CD4-positive, alpha-beta T cell treated with Interleukin-21 for 1 hour (primary cell): ENCODE measurements at regions not wholly inside any gene's neighbourhood (a gene's known extent, or its start where the extent isn't known, plus 50 kb on each side); places are given as distances from the start of the nearest gene placed in this dataset.

Experiments
- DNase-seq: peaks from one replicate; pipeline ENCODE4 v3.0.0-alpha.2; 2020

DNA sequence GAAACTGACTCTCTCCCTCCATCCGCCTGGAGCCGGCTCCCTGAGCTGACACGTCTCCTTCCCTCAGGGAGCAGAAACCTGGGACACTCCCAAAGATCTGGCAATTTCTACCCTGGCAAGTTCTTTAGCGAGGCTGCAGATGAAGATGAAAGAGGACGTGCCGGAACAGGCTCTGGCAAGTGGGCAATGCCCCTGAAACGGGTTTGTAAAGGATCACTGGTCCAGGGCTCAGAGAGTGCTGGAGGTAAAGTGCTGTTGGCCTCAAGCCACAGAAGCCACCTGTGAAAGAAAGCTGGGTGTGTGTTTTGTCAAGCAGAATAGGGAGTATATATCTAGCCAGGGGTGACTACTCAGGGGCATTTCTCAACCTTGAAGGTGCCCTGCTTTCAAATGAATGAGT, 131.4 kb upstream of the ATP6AP2 start:
- DNase-seq = no peak

DNA sequence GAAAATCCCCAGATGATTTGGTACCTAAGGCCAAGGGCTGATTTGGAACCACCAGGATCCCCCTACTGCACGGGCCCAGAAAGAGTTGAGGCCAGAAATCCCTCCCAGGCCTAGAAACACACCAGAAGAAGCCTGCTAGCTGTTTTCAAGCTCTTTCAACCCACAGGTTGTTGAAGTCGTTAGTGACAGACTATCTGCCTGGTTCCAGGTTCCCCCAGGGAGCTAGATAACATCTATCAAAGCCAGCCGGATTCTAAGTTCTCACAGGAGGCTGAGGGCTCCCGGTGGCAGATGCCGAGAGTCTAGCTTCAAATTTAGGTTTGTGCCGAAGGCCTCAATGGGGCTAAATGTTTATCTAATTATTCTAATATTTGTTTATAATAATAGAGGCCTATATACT, 132.0 kb upstream of the ATP6AP2 start:
- no peak for DNase-seq

DNA sequence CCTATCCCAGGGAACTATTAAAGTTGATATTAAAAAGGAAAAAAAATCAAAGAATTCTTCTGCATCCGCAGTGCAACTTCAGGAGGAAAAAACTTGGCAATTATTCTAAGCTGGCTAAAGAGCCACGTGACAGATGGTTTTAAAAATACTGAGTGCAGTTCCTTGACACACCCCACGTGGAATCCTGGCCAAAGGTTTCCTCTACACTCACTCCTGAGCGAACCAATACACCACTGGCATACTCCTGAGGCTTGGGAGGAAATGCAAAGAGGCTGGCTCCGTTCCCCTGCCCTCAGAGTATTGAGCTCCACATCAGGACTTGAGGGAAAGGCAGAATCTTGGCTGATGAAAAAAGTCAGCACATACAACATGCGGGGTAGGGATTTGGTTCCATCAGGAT, 133.8 kb upstream of the ATP6AP2 start:
- DNase-seq = no peak

DNA sequence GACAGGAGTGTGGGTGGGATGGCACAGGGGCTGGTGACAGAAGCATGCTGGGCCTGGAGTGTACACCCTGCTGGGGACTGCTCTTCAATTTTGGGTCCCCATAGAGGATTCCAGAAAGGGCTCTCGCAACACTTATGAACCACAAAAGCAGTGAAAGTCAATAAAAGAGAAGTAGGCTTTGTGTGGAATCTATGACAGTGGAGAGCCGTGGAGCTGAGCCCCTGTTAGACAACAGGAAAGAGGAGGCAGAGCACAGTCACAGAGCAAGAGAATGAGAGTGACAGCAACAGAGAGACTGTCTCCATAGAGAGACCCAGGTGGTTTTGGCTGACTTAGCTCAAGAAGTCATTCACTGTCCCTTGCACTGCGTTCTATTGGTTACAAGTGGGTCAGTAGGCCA, 135.1 kb upstream of the ATP6AP2 start:
- DNase-seq = no peak

DNA sequence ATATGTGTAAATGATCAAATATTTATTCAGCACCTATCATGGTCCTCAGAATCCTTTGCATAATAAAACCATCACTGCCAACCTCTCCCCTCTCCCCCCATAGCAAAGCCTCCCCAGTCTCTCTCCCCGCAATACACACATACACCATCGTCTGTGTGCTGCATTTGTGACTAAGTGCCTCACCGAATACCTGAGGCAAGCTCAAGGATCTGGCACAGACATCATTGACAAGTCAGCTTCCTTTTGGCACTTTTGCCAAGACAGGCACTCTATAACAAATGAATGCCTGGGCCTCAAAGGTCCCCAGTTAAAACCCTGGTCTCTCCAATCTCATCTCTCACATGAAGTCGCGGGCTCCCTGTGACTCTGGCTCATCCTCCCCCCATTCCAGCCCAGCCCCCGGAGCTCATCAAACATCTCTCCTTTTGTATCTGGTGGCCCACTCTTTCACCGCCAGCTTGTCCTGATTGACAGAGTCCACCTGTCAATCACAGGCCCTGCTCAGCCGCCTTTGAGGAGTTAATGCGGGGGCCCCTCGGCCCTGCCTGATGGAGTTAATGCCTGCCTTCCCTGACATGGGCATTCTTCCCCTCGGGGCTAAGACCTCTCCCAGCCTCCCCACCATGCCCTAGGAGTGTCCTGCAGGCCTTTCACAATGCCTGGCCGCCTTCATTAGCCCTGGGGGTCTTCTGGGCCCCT, 135.8 kb upstream of the ATP6AP2 start:
- DNase-seq = no peak

DNA sequence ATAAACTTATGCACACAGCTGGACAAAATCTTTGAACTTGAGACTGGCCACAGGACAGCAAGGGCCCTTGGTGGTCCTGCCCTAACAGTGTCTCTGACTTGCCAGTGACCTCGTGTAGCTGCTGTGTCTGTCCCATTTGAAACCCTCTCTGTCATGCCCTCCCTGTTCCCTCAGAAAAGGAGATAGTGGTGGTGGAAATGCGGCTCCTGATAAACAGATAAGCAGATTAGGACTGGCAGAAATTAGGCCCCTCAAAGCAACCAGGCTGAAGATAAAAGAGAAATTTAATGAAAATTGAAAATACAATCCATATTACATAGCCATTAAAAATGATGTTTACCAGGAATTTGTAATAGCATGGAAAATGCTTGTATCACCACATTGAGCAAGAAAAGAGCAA, 136.6 kb upstream of the ATP6AP2 start:
- DNase-seq = no peak

DNA sequence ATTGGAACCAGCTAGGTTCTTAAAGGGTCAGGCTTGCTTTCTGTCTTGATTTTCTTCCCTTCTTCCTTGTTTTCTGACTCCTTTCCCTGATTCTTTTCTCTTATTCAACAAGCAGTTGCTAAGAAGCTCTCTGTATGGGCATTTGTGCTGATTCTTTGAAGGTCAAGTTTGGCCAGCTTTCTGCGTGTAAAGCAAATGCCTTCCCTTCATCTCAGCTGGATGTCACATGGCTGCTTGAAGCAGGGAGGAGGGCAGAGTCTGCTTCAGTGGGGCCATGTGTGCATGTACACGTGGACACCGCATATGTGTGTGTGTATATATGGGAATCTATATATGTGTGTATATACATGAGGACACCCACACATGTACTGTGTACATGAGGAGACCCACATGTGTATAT, 139.9 kb upstream of the ATP6AP2 start:
- DNase-seq = no peak

DNA sequence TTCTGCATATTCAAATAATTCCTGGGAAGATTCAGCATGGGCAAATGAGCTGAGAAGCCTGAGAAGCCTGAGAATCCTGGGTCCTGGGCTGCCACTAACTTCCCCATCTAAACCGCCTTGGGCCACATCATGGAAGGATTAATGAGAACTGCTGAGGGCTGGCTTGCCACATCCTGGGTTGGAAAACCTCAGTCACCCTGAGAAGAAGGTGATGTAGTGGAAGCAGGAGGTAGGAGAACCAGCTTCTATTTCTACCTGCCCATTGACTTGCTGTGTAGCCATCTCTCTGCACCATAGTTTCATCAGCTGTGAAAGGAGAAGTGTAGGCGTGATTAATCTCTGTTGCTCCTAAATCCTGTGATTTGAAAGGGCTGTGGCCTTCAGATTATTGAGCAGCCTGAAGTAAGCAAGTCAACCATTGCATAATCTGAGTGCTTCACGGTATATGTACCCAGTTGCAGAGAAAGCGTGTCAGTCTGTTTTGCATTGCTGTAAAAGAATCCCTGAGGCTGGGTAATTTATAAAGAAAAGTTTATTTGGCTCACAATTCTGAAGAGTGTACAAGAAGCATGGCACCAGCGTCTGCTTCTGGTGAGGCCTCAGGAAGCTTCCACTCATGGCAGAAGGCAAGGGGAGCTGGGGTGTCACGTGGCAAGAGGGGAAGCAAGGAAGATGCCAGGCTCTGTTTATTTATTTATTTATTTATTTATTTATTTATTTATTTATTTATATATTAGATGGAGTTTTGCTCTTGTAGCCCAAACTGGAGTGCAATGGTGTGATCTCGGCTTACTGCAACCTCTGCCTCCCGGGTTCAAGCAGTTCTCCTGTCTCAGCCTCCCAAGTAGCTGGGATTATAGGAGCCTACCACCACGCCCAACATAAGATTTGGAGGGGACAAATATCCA, 140.9 kb upstream of the ATP6AP2 start:
- no peak for DNase-seq

DNA sequence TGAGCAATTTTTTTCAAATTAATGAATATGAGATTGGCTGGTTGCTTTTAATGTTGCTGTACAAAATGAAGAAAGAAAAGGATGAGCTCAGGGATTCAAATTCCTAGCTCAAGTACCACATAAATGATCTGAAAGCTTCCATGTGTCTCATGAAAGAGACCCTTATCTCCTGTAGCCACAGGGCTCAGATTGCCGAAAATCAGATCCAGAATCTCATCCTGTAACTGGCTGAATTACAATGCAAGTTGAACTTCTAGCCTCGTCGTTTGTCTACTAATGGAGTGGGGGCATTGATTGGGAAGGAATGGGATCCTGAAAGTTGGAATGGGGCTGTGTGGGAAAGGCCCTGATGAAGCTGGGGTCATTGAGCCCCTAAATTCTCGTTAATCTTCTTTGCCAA, 143.4 kb upstream of the ATP6AP2 start:
- no peak for DNase-seq

DNA sequence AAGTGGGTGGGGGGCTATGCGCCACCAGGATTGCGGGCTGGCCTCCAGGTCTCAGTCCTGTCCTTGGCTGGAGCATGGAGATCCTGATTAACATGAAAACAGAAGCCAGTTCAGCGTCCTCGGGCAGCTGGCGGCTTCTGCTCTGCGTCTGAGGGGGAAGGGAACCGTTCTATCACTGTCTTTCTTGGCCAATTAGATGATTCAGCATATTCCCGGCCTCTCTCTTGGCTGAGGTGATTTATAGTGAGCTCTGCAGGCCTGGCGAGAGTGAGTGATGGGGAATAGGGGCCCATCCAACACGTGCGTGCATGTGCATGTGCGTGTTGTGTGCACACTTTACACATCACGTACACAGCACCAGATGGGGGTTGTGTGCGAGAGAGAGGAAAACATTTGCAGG, 145.8 kb upstream of the ATP6AP2 start:
- DNase-seq = no peak

DNA sequence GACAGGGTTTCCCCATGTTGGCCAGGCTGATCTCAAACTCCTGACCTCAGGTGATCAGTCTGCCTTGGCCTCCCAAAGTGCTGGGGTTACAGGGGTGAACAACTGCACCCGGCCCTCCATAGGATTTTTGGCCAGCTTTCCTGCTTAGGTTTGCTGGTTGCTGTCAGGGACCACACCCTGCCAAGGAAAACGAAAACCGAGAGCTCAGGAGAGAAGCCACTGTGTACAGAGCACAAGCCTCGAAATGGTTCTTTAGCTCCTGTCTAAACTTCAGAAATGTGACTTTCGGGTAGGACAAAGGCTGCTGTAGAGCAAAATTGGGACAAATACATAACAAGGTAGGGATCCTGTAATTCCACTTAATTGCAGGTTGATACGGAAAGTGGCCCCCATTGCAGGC, 146.3 kb upstream of the ATP6AP2 start:
- no peak for DNase-seq

DNA sequence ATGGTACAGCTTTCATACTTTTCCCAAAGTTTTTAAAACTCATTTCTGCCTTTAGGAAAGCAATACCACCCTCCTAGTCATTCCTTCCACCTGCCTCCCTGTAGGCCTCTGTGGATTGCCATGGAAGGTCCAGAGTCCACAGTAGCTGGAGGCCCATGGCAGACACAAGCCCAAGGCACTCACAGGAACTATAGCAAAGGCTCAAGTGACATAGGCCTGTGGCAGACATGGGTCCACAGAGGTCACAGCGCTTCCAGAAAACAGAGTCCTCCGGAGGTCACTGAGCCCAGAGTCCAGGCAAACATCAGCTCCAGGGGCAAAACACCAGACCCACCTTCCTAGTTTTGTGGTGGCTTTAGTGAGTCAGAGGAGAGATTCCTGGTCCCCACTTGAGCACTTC, 147.6 kb upstream of the ATP6AP2 start:
- DNase-seq = no peak

DNA sequence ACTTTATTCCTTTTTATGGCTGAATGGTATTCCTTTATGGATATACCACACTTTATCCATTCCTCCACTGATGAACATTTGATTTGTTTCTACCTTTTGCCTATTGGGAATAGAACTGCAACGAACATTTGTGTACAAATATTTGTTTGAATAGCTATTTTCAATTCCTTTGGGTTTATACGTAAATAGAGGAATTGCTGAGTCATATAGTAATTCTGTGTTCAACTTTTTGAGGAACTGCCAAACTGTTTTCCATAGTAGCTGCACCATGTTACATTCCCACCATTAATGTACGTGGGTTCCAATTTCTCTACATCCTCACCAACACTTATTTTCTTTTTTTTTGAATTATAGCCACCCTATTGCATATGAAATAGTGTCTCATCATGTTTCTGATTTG, 156.5 kb upstream of the ATP6AP2 start:
- DNase-seq = no peak

DNA sequence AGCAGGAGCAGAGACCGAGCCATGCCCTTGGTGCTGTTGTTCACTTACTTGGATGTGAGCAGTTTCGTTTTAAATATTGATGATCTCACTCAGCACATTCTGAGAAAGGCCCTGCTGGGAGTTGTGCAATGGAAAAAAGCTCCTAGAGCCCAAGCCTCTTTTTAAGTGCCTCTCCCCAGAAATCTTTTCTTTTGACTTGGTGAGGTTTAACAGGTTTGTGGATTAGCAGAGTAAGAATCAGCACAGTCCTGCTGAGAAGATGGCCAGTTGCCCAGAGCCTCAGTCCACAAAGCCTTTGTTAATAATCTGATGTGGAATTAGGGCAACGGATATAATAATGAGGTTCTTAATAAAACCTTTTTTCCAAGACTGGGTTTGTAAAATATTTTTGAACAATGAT, 157.5 kb upstream of the ATP6AP2 start:
- DNase-seq = no peak

DNA sequence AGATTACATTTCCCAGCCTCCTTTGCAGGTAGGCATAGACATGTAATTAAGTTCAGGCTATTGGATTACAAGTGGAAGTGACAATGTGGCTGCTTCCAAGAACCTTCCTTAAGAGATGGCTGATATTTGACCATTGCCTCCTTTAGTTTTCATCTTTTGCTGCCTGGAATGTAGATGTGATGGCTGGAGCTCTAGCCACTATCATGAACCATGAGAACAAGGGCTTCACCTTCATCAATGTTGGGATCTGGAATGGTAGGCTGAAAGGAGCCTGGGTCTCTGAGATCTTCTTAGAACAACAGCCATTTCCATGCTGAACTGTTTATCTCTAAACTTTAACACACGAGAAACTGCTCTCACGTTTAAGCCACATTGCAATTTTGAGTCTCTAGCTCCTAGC, 158.7 kb upstream of the ATP6AP2 start:
- no peak for DNase-seq

DNA sequence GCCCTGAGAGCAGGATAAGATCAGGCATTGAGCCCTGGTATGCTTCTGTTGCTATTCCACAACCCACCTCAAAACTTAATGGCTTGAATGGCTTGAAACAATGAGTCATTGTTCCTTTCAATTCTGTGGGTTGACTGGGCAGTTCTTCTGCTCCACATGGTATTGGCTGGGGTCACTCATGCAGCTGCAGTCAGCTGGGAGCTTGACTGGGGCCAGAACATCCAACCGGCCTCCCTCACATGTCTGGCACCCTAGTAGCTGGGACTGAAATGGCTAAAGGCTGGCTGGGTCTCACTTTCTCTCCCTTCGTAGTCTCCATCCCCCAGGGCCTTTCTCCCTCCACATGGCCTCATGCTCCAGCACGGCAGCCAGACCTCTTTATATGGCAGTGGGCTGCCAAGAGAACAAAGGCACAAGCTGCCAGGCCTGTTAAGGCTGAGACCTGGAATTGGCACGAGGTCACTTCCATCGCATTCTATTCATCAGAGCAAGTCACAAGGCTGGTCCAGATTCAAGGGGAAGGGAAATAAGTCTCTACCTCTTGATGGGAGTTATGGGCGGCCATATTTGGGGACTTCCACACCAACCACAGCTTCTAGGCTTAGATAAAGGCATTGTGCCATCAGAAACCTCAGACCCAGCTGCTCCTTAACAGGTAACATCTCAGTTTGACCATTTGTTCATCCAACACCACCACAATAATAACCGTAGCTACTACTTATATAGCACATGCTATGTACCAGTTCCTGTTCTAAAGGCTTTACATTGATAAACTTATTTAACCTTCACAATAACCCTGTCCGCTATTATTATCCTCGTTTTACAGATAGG, 159.7 kb upstream of the ATP6AP2 start:
- DNase-seq = no peak

DNA sequence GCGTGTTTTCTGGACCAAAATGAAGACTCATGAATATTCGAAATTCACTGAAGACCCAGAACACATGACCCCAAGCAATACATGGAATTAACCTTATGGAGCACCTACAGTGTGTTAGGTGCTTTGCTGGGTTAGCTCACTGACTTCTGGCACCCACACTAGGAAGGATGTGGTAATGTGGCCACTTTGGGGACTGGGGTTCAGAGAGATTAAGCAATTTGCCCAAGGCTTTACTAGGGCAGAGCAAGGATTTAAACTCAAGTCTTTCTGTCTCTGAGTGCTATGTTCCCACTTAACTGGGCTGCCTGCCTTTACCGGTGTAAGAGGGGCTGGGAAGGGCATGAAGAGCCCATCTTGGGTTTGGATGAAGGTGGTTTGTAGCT, 162.0 kb upstream of the ATP6AP2 start:
- DNase-seq = peak; percentile 14

DNA sequence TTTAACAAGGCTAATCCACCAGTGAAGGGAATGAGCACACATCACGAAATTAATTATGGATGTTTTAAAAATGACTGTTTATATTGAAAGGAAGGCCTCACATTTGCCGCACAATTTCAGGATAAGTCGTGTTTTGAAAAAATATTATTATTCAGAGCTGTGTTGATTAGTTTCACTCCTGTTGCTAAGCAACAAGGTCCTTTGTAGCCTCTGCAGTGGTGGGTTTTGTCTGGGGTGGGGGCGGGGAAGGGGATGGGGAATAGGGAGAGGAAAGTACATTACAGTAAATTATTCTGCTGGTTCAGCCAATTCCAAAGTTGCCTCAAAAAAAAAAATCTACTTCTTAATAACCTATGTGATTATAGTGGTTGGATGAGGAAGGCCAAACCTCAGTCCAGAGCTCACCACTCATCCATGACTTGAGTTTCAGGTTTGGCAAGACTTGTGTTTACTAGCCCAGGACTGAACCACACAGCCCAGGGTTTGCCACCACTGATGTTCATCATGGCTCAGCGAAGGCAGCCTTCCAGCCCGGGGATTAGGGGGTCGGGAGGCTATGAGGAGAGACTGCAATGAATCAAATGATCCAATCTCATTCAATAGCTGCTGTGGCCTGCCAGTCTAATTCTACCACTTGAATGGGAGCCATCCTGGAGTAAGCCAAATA, 162.5 kb upstream of the ATP6AP2 start:
- no peak for DNase-seq

DNA sequence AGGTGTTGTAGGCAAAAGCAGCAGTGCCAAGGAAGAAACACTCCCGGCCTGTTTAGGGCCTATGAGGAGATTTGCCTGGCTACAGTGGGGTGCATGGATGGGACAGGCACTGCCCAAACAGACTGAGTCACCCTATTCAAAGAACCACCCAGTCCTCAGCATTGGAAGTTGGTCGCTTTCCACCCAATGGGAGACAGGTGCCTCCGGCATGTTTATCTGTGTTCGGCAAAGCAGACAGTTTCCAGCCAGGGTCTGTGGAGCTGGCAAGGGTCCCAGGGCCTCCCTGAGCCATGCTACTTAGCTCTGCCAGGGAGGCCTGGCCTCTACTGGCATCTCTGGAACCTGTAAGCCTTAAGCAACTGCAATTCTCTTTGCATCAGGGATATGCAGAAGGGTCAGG, 165.1 kb upstream of the ATP6AP2 start:
- DNase-seq = no peak

DNA sequence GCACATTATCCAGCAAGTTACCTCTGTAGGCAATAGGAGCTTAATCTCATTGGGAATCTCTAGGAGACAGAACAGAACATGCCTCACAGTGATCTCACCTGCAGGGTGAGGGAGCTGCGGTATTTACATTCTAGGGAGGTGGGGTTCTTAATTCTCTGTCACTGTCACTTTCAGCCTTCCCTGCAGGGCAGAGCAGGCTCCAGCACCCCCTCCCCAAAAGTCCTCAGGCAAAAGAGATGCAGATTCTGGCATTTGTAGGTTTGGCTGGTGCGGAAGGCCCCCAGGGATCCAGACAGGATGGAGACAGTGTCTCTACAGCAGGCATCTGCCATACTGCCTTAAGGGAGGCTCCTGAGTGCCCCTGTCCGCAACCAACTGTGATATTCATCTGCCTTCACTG, 166.4 kb upstream of the ATP6AP2 start:
- no peak for DNase-seq

DNA sequence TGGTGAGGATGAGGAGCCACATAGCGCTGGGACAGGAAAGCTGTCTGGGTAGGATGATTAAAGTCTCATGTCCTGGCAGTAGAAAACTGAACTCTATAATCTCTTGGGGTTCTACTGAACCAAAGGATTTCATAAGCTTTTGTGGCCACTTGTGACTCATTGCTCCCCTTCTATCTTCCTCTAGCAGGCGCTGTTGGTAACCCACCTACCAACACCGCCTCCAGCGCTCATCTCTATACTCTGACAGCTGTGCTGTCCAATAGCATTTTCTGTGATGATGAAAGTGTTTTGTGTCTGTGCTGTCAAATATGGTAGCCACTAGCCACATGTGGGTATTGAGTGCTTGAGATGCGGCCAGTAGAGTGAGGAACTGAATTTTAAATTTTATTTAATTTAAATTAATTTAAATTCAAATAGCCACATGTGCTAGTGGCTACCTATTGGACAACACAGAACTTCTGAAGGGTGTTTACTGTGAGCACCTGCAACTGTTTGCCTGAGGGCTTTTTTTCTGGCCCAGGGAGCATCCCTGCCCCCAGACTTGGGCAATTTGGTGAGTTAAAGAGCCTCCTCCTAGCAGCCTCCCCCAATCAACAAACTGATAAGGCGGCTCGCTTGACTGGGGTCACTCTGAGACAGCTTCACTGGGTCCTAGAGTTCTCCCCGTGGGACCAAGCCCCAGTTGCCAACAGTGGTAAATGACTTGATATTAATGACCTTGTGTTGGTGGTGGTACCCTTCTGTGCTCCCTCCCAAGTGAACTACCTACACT, 169.2 kb upstream of the ATP6AP2 start:
- DNase-seq = no peak

DNA sequence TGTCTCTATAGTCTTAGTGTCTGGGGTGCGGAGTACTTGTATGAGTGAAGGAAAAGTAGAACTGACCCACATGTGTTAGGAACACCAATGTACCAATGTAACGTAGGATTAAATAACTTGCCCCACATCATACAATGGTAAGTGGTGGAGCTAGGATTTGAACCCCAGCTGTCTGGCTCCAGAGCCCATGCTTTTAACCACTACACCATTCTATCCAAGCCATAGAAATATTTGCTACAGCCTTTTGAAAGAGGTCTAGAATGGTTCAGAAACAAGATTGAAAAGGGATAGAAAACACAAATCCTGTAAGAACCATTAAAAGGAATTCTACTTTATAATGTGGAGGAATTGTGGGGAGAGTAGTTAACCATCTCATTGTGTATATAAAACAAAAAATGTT, 169.9 kb upstream of the ATP6AP2 start:
- no peak for DNase-seq
